Small intestine (tissue), 7 donors: ENCODE measurements at regions not wholly inside any gene's neighbourhood (a gene's known extent, or its start where the extent isn't known, plus 50 kb on each side); places are given as distances from the start of the nearest gene placed in this dataset.
"Not testable (repeated sequence)": the region's sequence is repeated elsewhere in the genome, so short reads cannot be mapped to it uniquely, and the experiment has no call there.

Experiments used
- DNase-seq, 2 donors: peaks; one replicate each; pipeline versions ENCODE4 v3.0.0 to v3.0.0-alpha.2; 2013
- FAIRE-seq: peaks from 2 replicates; lab custom pipeline; 2012; peaks lifted over from hg19 to GRCh38; lab: Jason Lieb, UNC
- H3K27ac ChIP-seq, 3 donors: one replicate each; pipeline ENCODE4 v1.5.1; 2013; ENCODE audit warnings: low read length in 2 of 3, mild to moderate bottlenecking in 2 of 3, control low read depth in 1 of 3, inconsistent platforms in 1 of 3, low read depth in 1 of 3, moderate library complexity in 1 of 3
- H3K27me3 ChIP-seq, 3 donors: one replicate each; pipeline ENCODE4 v1.6.1; 2013; ENCODE audit warnings: low read length in 3 of 3, inconsistent platforms in 1 of 3; ENCODE audit not compliant: control insufficient read depth in 3 of 3, insufficient read depth in 3 of 3
- H3K36me3 ChIP-seq, 3 donors: one replicate each; pipeline ENCODE4 v1.6.1; 2013; ENCODE audit warnings: low read length in 3 of 3, inconsistent platforms in 1 of 3, low read depth in 1 of 3, mild to moderate bottlenecking in 1 of 3, moderate library complexity in 1 of 3; ENCODE audit not compliant: control insufficient read depth in 3 of 3, insufficient read depth in 2 of 3
- H3K4me1 ChIP-seq, 3 donors: one replicate each; pipeline ENCODE4 v1.6.1; 2013; ENCODE audit warnings: low read length in 2 of 3, inconsistent platforms in 1 of 3, low read depth in 1 of 3, mild to moderate bottlenecking in 1 of 3, moderate library complexity in 1 of 3; ENCODE audit not compliant: control insufficient read depth in 3 of 3, insufficient read depth in 2 of 3
- H3K4me3 ChIP-seq, 3 donors: one replicate each; pipeline ENCODE4 v1.5.1; 2013; ENCODE audit warnings: low read length in 3 of 3, control low read depth in 1 of 3, inconsistent platforms in 1 of 3, low read depth in 1 of 3, mild to moderate bottlenecking in 1 of 3, moderate library complexity in 1 of 3
- H3K9me3 ChIP-seq, 2 donors: one replicate each; pipeline ENCODE4 v1.6.1; 2013; ENCODE audit warnings: low read depth in 1 of 2, low read length in 1 of 2; ENCODE audit not compliant: control insufficient read depth in 2 of 2, insufficient read depth in 1 of 2
- WGBS, 3 donors: extraction: QIAGEN DNeasy Blood & Tissue Kit; methylation state at CpG; one replicate each; pipeline ENCODE4 v1.1.7; 2013; 5-methylcytosine and 5-hydroxymethylcytosine counted together
- donor health status: healthy with polysubstance abuse.
- donor health status: control.
- donor health status: control.
- donor health status: Bipolar disorder and iron deficiency.
- donor health status: healthy.

GRCh38 chr1:149239897-149240508 lies 136.7 kb upstream of the NBPF9 start:
- not testable (repeated sequence) for H3K36me3 ChIP-seq, H3K27ac ChIP-seq, DNase-seq, H3K27me3 ChIP-seq, H3K9me3 ChIP-seq, H3K4me3 ChIP-seq, FAIRE-seq, H3K4me1 ChIP-seq
- no CpG with 5 or more reads among the region's 15 CpGs for WGBS, 3 donors

GRCh38 chr1:149240530-149240929 lies 137.2 kb upstream of the NBPF9 start:
- not testable (repeated sequence) for FAIRE-seq, H3K27ac ChIP-seq, H3K27me3 ChIP-seq, H3K36me3 ChIP-seq, H3K4me3 ChIP-seq, H3K4me1 ChIP-seq, H3K9me3 ChIP-seq, DNase-seq
- WGBS, 3 donors: 89% methylated on average over 5 of the region's 14 CpGs; no CpG with 5 or more reads in 2 of the 3 donors

DNA sequence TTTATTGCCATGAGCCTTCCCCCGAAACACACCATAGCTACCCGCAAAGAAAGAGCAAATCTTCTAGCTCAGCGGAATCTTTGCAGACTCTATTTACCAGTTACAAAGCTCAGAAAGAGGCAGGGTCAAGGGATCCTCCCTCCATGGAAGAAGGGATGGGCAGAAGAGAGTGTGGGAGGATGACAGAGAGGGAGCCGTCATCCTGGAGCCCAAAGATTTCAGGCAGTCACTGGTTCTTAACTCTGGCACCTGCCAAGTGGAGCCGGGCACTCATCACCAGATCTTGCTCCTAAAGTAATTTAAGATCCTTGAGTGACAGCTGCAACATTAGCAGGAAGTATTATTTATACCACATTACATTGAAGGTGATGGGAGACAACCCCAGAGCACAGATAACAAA lies 137.9 kb upstream of the NBPF9 start:
- H3K9me3 ChIP-seq, H3K27ac ChIP-seq, DNase-seq, H3K4me1 ChIP-seq, FAIRE-seq, H3K36me3 ChIP-seq, H3K4me3 ChIP-seq, H3K27me3 ChIP-seq: not testable (repeated sequence)
- no CpG with 5 or more reads among the region's 5 CpGs for WGBS, 3 donors

- not testable (repeated sequence) for H3K4me1 ChIP-seq, H3K36me3 ChIP-seq, FAIRE-seq, H3K9me3 ChIP-seq, H3K27ac ChIP-seq, DNase-seq, H3K4me3 ChIP-seq, H3K27me3 ChIP-seq
- no CpG with 5 or more reads among the region's 4 CpGs for WGBS, 3 donors
These were observed 140.2 kb upstream of the NBPF9 start for GRCh38 chr1:149243572-149243971.

- 28 to 68% (median 33%) methylated on average over 2 of the region's 3 CpGs for WGBS, 3 donors
- not testable (repeated sequence) for H3K36me3 ChIP-seq, H3K27me3 ChIP-seq, H3K9me3 ChIP-seq, H3K27ac ChIP-seq, H3K4me1 ChIP-seq, FAIRE-seq, DNase-seq, H3K4me3 ChIP-seq
These were observed 141.3 kb upstream of the NBPF9 start for GRCh38 chr1:149244621-149245020.

DNA sequence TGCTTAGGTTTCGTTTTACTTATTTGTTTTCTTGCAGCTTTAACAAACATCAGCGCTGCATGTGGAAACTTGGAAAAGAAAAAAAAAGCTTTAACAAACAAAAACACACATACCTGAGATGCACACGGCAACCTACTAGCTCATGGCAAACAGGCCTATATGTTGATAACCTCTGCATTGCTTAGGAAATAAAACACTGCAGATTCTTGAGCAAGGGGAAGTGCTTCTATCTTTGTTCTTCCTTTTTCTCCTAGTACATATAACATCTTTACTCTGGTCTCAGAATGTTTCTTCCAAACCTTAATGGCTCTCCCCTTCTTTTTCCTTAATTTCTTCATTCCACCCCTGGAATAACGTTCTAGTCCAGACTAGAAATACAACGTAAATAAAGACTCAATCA lies 142.9 kb upstream of the NBPF9 start:
- not testable (repeated sequence) for H3K27me3 ChIP-seq, H3K36me3 ChIP-seq, H3K4me1 ChIP-seq, DNase-seq, FAIRE-seq, H3K9me3 ChIP-seq, H3K27ac ChIP-seq, H3K4me3 ChIP-seq
- no CpG with 5 or more reads among the region's 5 CpGs for WGBS, 3 donors

DNA sequence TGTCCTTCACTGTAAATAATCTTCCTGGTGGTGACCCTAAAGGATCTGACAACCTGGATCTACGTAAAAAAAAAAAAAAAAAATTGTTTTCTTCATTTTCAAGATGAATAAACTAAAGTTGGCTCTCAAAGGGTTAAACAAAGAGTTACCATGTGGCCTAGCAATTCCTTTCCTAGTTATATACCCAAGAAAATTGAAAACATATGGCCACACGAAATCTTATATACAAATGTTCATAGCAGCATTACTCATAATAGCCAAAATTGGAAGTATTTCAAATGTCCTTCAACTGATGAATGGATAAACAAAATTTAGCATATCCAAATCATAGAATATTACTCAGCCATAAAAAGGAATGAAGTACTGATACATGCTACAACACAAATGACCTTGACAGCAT lies 145.3 kb upstream of the NBPF9 start:
- not testable (repeated sequence) for H3K27ac ChIP-seq, H3K4me3 ChIP-seq, DNase-seq, H3K4me1 ChIP-seq, FAIRE-seq, H3K9me3 ChIP-seq, H3K27me3 ChIP-seq, H3K36me3 ChIP-seq
- 65 to 90% (median 83%) methylated on average over 1 of the region's 2 CpGs for WGBS, 3 donors

DNA sequence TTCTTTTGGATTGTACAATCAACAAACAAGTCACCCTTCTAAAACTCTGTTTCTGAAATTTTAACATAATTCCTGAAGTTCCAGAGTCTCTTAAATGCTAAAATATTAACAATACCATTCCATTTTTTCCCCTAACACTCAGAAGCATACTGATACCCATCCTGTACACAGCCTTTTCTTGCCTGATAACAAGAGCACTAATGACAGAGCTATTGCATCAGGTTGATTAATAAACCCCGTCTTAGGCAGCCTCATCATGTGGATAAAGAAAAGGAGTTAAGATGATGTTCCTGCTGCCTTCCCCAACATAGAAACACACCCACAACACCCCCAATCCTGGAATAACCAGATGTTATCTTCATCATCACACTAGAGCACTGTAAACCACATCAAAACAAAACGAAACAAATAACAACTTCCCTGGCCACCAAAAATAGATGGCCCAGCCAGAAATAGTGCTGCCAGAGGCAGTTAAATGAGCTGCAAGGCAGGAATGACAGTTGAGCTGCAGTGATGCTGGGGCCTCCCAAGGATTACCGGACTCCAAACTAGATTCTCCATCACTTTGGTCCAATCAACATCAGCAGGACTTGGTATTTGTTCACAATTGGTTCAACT lies 146.6 kb upstream of the NBPF9 start:
- H3K27ac ChIP-seq, H3K9me3 ChIP-seq, H3K4me3 ChIP-seq, H3K27me3 ChIP-seq, DNase-seq, H3K36me3 ChIP-seq, FAIRE-seq, H3K4me1 ChIP-seq: not testable (repeated sequence)
- 70 to 87% (median 85%) methylated on average over 1 of the region's 3 CpGs for WGBS, 3 donors
